ENCODE measurements at regions not wholly inside any gene's neighbourhood (a gene's known extent, or its start where the extent isn't known, plus 50 kb on each side); places are given as distances from the start of the nearest gene placed in this dataset.
"Not testable (repeated sequence)": the region's sequence is repeated elsewhere in the genome, so short reads cannot be mapped to it uniquely, and the experiment has no call there.

DNA sequence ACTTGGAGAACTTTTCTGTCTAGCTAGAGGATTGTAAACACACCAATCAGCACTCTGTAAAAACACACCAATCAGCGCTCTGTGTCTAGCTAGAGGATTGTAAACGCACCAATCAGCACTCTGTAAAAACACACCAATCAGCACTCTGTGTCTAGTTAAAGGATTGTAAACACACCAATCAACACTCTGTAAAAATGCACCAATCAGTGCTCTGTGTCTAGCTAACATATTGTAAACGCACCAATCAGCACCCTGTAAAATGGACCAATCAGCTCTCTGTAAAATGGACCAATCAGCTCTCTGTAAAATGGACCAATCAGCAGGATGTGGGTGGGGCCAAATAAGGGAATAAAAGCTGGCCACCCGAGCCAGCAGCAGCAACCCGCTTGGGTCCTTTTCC, 91.1 kb upstream of the KRAS start:
- not testable (repeated sequence) for H3K36me3 Mint-ChIP-seq (ENCODE audit: low read depth); H3K27me3 Mint-ChIP-seq

DNA sequence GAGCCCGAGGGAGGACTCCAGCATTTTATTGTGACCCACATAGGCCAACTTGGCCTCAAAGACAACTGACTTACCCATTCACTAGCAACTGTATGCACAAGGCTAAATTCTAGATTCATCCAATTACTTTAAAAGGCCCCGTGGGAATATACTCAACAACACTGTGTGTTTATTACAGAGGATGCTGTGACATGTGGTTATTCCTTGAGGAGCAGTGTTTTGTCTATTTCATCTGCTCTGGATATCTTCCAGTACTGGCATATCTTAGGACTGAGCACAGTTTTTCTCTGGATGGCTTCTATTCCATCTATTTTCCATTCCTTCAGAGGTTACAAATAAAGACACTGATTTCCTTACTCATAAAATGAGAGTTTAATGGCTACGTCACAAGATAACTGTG, 87.2 kb upstream of the KRAS start:
- H3K36me3 Mint-ChIP-seq (ENCODE audit: low read depth): no peaks in the 10 kb centered on the region

More for the DNA sequence above, 91.1 kb upstream of the KRAS start:
- H3K9me3 Mint-ChIP-seq: peaks cover 12% of the 10 kb centered on the region
- H3K4me3 Mint-ChIP-seq; intact Hi-C loops (cut with micrococcal nuclease); H3K4me1 Mint-ChIP-seq (ENCODE audit: low read depth); H3K27ac Mint-ChIP-seq: not testable (repeated sequence)

DNA sequence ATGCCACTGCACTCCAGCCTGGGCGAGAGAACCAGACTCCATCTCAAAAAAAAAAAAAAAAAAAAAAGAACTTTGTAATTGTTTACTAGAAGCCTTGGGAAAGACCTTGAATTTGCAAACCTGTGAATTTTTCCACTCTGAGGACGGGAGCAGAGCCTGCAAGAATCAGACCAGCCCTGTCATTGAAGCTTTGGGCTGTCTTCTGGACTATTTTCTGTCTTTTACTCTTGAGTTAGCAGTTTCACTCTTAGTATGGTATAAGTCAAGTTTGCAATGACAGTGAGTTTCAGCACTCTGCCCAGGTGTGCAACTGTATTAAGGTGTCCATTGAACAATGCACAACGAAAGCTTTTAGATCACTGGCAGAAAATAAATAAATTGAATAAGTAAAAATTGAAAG, 81.4 kb upstream of the KRAS start:
- intact Hi-C loops (cut with micrococcal nuclease): no loop called here
- H3K27ac Mint-ChIP-seq: no peak overlapping the region

More for the DNA sequence above, 87.2 kb upstream of the KRAS start:
- H3K4me1 Mint-ChIP-seq (ENCODE audit: low read depth): no peaks in the 10 kb centered on the region
- H3K9me3 Mint-ChIP-seq: peaks cover 12% of the 10 kb centered on the region
- intact Hi-C loops (cut with micrococcal nuclease): no loop called here
- no peak overlapping the region for H3K27ac Mint-ChIP-seq
- no peaks in the 10 kb centered on the region for H3K27me3 Mint-ChIP-seq
- no peak overlapping the region for H3K4me3 Mint-ChIP-seq

DNA sequence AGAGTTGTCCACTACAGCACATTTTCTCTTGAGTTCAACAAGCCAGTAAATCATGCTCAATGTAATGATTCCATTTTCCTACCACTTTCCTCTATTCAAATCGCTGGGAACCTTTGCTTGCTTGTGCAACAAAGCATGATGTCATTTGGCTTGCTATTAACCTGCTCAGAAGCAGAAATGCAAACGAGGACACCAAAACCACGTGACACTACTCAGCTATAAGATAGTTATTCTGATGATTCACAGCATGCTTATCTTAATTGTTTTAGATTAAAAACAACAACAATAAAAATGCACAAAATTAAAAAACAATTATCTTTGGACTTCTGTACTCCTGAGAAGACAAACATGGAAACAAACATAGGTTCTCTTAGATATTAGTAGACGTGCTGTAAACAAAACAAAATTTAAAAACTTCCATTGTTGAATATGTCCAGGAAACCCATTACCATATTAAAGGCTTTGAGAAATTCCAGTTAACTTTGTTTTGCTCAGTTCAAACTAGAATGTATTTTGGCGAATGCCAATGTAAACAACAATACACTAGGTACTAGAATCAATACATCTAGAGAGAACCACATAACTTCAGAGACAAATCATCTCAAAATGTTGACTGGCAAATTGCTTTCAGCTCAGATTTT, 77.5 kb upstream of the KRAS start:
- no peak overlapping the region for H3K27ac Mint-ChIP-seq
- intact Hi-C loops (cut with micrococcal nuclease): loop anchor here (10.0 kb wide), 1 partner anchor 63 kb away; no protein-coding TSS in a partner anchor
- no peaks in the 10 kb centered on the region for H3K36me3 Mint-ChIP-seq (ENCODE audit: low read depth)
- H3K4me1 Mint-ChIP-seq (ENCODE audit: low read depth): no peaks in the 10 kb centered on the region
- no peak overlapping the region for H3K4me3 Mint-ChIP-seq
- no peaks in the 10 kb centered on the region for H3K27me3 Mint-ChIP-seq
- no peaks in the 10 kb centered on the region for H3K9me3 Mint-ChIP-seq

More for the DNA sequence above, 81.4 kb upstream of the KRAS start:
- no peak overlapping the region for H3K4me3 Mint-ChIP-seq
- H3K27me3 Mint-ChIP-seq: no peaks in the 10 kb centered on the region
- no peaks in the 10 kb centered on the region for H3K9me3 Mint-ChIP-seq
- no peaks in the 10 kb centered on the region for H3K36me3 Mint-ChIP-seq (ENCODE audit: low read depth)
- H3K4me1 Mint-ChIP-seq (ENCODE audit: low read depth): no peaks in the 10 kb centered on the region

DNA sequence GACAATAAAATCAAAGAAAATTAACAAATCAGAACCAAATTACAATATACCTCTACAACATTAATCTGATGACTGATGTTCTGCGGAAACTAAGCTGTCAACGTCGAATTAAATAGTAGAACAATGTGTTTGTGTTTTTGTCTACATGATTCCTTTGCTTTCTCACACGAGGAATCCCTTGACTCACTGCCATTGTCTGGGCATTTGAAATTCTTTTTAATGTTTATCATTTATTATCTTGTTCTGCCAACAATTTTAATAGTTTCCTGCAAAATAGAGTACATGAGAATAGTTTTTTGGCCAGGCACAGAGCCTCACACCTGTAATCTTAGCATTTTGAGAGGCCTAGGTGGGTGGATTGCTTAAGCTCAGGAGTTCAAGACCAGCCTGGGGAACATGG, 76.6 kb upstream of the KRAS start:
- Mint-ChIP-seq H3K27ac (no peak overlapping the region), H3K4me3 (no peak overlapping the region), H3K27me3 (no peaks in the 10 kb centered on the region), H3K4me1 (ENCODE audit: low read depth) (peaks cover 6% of the 10 kb centered on the region), H3K9me3 (no peaks in the 10 kb centered on the region), H3K36me3 (ENCODE audit: low read depth) (no peaks in the 10 kb centered on the region)
- intact Hi-C loops (cut with micrococcal nuclease): loop anchor here (10.0 kb wide), 1 partner anchor 63 kb away; no protein-coding TSS in a partner anchor

DNA sequence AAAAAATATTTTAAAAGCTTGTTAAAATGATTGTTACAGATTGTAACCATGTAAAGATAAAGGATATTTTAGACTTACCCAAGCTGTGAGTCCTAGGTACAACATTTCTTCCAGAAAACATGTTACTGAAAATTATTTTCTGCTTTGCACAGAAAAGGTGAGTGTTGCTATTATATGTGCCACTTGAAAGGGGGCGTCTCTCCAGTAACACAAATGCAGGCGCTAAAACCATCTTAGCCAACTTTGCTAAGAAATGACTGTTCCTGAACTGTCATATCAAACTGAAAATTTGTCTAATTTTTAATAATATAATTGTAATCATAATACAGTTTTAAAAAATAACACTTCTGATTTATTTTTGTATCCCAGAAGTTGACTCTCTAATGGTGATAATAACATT, 75.6 kb upstream of the KRAS start:
- no peaks in the 10 kb centered on the region for H3K9me3 Mint-ChIP-seq
- peaks cover 9% of the 10 kb centered on the region for H3K4me1 Mint-ChIP-seq (ENCODE audit: low read depth)
- intact Hi-C loops (cut with micrococcal nuclease): loop anchor here (10.0 kb wide), 1 partner anchor 62 kb away; no protein-coding TSS in a partner anchor
- no peak overlapping the region for H3K4me3 Mint-ChIP-seq
- no peaks in the 10 kb centered on the region for H3K36me3 Mint-ChIP-seq (ENCODE audit: low read depth)
- no peaks in the 10 kb centered on the region for H3K27me3 Mint-ChIP-seq
- H3K27ac Mint-ChIP-seq: no peak overlapping the region

DNA sequence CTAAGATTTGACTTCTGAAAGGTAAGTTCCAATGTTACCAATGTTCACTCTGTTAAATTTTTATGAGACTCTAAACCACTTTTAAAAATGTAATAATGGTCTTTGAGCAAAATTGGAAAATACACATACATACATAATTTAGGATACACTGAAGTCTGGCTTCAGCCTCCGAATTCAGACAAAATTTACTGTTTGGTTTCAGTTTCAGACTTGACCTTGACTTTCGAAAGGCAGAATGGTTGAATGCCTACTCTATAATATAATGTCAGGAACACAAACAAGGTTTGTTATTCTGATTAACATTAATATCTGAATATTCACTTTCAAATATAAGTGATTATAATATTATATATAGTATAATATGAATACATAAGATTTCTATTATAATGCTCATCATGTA, 74.1 kb upstream of the KRAS start:
- intact Hi-C loops (cut with micrococcal nuclease): loop anchor here (10.0 kb wide), 1 partner anchor 60 kb away; no protein-coding TSS in a partner anchor
- no peak overlapping the region for H3K27ac Mint-ChIP-seq

DNA sequence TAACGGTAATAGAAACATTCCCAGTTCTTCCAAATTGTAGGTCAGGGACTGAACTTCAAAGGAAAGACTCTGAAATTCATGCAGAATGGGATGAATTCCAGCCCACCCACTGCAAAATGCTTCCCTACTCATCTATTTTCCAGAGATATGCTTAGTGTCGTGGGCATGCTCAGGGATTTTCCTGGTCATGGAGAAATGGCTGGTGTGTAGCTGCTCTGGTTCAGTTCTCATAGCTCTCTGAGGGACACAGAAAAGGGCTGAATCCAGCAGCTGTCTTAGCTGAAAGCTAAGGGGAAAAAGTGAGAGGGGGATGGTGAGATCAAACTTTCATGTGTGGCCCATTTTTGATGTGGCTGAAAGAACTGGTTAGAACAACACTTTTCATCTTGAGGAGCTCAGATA, 72.9 kb upstream of the KRAS start:
- no peaks in the 10 kb centered on the region for H3K27me3 Mint-ChIP-seq
- intact Hi-C loops (cut with micrococcal nuclease): loop anchor here (10.0 kb wide), 1 partner anchor 59 kb away; no protein-coding TSS in a partner anchor
- H3K4me3 Mint-ChIP-seq: no peak overlapping the region
- no peaks in the 10 kb centered on the region for H3K36me3 Mint-ChIP-seq (ENCODE audit: low read depth)
- no peaks in the 10 kb centered on the region for H3K9me3 Mint-ChIP-seq
- peaks cover 9% of the 10 kb centered on the region for H3K4me1 Mint-ChIP-seq (ENCODE audit: low read depth)
- no peak overlapping the region for H3K27ac Mint-ChIP-seq

More for the DNA sequence above, 74.1 kb upstream of the KRAS start:
- Mint-ChIP-seq H3K36me3 (ENCODE audit: low read depth) (no peaks in the 10 kb centered on the region), H3K9me3 (no peaks in the 10 kb centered on the region), H3K4me1 (ENCODE audit: low read depth) (peaks cover 9% of the 10 kb centered on the region), H3K4me3 (no peak overlapping the region), H3K27me3 (no peaks in the 10 kb centered on the region)

DNA sequence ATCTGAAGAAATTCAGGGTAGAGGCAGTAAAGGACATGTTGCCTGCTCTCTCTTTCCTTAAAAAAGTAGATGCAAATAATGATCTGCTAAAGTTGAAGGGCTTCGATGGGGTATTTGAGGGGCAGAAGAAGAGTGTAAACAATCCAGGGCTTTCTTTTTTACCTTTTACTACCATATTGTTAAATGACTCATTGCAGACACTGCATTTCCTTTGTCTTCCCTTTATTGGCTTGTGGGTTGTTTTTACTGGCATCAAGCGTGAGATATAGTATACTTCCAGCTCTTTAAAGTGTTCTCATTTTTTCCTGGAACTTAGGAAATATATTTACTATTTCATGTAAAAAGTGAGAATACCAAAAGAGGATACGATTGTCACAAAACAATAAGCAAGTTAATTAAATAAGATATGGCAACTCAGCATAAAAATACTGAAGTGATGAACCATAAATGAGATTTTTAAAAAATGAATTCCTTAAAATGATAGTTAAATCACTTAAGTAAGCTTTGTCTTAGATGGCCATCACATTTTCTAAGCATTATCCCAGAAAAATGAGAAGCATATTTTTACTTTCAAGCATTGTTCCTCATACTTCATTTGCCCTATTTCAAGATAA, 72.3 kb upstream of the KRAS start:
- Mint-ChIP-seq H3K27me3 (no peaks in the 10 kb centered on the region), H3K27ac (no peak overlapping the region), H3K4me1 (ENCODE audit: low read depth) (peaks cover 9% of the 10 kb centered on the region), H3K36me3 (ENCODE audit: low read depth) (no peaks in the 10 kb centered on the region), H3K4me3 (no peak overlapping the region), H3K9me3 (no peaks in the 10 kb centered on the region)
- intact Hi-C loops (cut with micrococcal nuclease): loop anchor here (10.0 kb wide), 1 partner anchor 58 kb away; no protein-coding TSS in a partner anchor

DNA sequence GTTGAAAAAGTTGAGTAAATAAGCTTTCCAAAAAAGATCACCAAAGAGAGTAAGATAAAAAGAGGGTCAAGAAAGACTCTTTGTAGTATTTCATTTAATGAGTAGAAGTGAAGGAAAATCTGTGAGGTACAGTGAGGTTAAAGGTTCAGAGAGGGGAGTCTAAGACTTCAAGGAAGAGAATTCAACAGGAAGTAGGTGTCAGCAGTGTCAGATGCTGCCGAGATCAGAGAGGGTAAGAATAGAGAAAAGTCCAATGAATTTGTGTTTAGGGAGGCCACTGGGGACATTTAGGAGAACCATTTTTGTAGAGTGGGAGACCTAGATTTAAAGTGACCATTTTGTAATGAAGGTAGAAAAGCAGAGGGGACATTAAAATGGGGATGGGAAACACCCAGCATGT, 71.6 kb upstream of the KRAS start:
- intact Hi-C loops (cut with micrococcal nuclease): loop anchor here (10.0 kb wide), 1 partner anchor 58 kb away; no protein-coding TSS in a partner anchor
- no peak overlapping the region for H3K4me3 Mint-ChIP-seq
- H3K27ac Mint-ChIP-seq: no peak overlapping the region

DNA sequence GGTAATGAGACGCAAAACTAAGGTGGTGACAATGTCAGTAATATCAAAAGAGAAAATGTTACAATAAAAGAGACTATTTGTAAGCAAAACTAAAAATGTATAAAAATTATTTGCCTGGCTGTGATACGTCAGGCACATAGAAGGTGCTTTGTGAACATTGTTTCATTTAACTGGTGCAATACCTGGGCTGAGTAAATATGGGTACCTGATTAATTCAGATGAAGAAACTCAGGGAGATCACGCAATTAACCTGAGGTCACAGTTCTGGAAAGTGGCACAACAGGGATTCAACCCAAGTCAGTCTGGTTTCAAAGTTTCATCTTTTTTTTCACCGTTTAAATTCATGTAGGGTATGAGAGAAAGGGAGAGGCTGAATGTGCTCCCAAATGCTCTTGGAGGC, 71.0 kb upstream of the KRAS start:
- Mint-ChIP-seq H3K4me3 (no peak overlapping the region), H3K36me3 (ENCODE audit: low read depth) (no peaks in the 10 kb centered on the region), H3K4me1 (ENCODE audit: low read depth) (peaks cover 9% of the 10 kb centered on the region), H3K27ac (no peak overlapping the region), H3K27me3 (no peaks in the 10 kb centered on the region), H3K9me3 (no peaks in the 10 kb centered on the region)
- intact Hi-C loops (cut with micrococcal nuclease): loop anchor here (10.0 kb wide), 1 partner anchor 57 kb away; no protein-coding TSS in a partner anchor

More for the DNA sequence above, 71.6 kb upstream of the KRAS start:
- H3K36me3 Mint-ChIP-seq (ENCODE audit: low read depth): no peaks in the 10 kb centered on the region
- no peaks in the 10 kb centered on the region for H3K27me3 Mint-ChIP-seq
- H3K9me3 Mint-ChIP-seq: no peaks in the 10 kb centered on the region
- H3K4me1 Mint-ChIP-seq (ENCODE audit: low read depth): peaks cover 9% of the 10 kb centered on the region

DNA sequence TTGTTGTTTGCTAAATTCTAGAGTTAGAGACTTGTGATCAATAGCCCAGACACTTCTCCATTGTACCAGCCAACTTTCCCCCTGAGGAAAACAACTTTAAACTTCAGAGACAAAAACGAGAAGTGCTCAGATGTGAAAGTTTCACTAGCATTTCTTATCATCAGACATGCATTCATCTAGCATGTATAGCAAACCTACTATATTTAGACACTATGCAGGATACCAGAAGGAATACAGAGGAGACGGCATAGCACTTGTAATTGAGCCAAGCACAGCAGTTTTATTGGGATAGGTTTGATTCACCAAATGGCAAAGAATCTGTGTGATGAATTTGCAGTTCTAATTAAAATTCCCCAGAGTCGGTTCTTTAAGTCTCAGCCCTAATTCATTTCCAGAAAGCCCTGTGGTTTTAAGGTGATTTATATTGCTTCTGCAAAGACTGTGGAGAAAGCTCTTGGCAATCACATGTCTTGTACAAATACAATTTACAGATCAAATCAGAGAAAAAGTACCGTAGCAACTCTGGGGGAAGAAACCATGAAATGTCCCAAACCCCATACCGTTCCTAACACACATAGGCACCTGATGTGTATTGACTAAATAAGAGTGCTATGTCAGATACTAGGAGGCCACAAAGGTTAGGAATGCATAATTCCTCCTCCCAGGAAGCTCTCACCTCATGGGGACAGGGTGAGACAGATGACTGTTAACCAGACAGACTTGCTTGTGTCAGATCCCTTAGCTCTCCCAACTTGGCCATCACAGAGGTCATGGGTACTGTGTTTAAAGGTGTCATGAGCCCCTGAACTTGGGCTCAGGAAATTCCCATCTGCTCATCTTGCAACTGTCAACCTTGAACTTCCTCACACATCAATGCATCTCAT, 69.6 kb upstream of the KRAS start:
- H3K27me3 Mint-ChIP-seq: no peaks in the 10 kb centered on the region
- intact Hi-C loops (cut with micrococcal nuclease): loop anchor here (10.0 kb wide), 1 partner anchor 56 kb away; no protein-coding TSS in a partner anchor
- no peak overlapping the region for H3K4me3 Mint-ChIP-seq
- no peaks in the 10 kb centered on the region for H3K9me3 Mint-ChIP-seq
- H3K4me1 Mint-ChIP-seq (ENCODE audit: low read depth): peaks cover 9% of the 10 kb centered on the region
- no peaks in the 10 kb centered on the region for H3K36me3 Mint-ChIP-seq (ENCODE audit: low read depth)
- H3K27ac Mint-ChIP-seq: no peak overlapping the region

DNA sequence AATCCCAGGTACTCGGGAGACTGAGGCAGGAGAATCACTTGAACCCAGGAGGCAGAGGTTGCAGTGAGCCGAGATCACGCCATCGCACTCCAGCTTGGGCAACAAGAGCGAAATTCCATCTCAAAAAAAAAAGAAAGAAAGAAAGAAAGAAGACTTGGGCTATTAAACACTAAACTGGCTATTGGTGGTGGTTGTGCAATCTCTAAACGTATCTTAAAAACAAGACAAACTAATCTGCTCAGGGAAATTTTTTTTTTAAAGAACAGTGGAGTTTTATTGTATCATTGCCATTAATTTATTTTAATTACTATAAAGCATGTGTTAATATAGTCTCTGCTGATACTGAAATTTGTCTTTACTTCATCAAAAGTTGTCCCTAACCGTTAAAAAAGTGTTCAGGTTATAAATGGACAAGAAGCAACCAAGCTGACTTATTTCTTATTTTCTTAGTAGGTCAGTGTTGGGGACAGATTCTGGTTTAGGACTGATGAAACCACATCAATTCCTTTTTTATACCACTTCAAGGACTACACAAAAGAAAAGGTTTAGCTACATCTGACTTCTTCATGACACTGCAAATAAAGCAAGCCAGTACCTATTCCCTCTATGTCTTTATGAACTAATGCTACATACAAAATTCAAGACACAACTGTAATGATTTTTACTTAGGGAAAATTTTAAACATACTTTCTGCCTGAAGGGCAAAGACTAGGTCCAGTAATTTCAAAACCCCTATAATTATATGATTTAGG, 68.7 kb upstream of the KRAS start:
- H3K36me3 Mint-ChIP-seq (ENCODE audit: low read depth): no peaks in the 10 kb centered on the region
- intact Hi-C loops (cut with micrococcal nuclease): no loop called here
- H3K27me3 Mint-ChIP-seq: no peaks in the 10 kb centered on the region
- H3K4me1 Mint-ChIP-seq (ENCODE audit: low read depth): peaks cover 9% of the 10 kb centered on the region
- no peak overlapping the region for H3K27ac Mint-ChIP-seq
- no peak overlapping the region for H3K4me3 Mint-ChIP-seq
- H3K9me3 Mint-ChIP-seq: no peaks in the 10 kb centered on the region
